ENCODE measurements at regions not wholly inside any gene's neighbourhood (a gene's known extent, or its start where the extent isn't known, plus 50 kb on each side); places are given as distances from the start of the nearest gene placed in this dataset.
"Not testable (repeated sequence)": the region's sequence is repeated elsewhere in the genome, so short reads cannot be mapped to it uniquely, and the experiment has no call there.

- no peak for DNase-seq (ENCODE audit: low spot score)
These were observed 62.8 kb upstream of the NEIL3 start for GRCh38 chr4:177246641-177247584.

GRCh38 chr4:177250056-177250696 lies 59.5 kb upstream of the NEIL3 start:
- DNase-seq (ENCODE audit: low spot score), result peak; percentile 45

GRCh38 chr4:177251237-177251636 lies 58.4 kb upstream of the NEIL3 start:
- no peak for DNase-seq (ENCODE audit: low spot score)

- DNase-seq (ENCODE audit: low spot score), result no peak
These were observed 54.3 kb upstream of the NEIL3 start for GRCh38 chr4:177255359-177255758.

- no peak for DNase-seq (ENCODE audit: low spot score)
These were observed 52.7 kb upstream of the NEIL3 start for GRCh38 chr4:177256950-177257349.

- not testable (repeated sequence) for DNase-seq (ENCODE audit: low spot score)
These were observed 50.2 kb upstream of the NEIL3 start for GRCh38 chr4:177259466-177259865.
